ENCODE measurements at regions not wholly inside any gene's neighbourhood (a gene's known extent, or its start where the extent isn't known, plus 50 kb on each side); places are given as distances from the start of the nearest gene placed in this dataset.
A peak's percentile ranks its signal among the peaks of the same experiment; 100 is the strongest.

DNA sequence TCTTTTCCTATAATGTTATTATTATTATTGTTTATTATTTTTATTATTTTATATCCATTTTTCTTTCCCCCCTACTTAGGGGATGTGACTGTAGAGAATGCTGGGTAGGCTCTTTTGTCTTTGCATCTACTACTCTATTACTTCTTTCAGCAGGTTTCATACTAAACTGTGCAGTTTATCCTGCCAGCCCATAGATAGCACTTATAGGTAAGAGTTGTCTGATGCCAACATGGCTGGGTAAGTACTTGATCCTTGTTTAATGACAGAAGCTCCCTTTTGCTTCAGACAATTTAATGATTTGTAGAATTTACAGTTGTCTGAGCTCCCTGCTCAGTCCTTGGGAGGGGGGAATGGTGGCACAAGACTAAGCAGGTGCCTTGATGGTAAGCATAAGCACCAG lies 262.9 kb upstream of the CDH2 start:
- ATAC-seq (no peak; the same call in 2 of the 3 replicates), DNase-seq (ENCODE audit: low spot score) (no peak), FAIRE-seq (no peak)
- Histone ChIP-seq H3K4me3 (replicated peaks in 1 of 3; ENCODE audit: insufficient read depth in 1 of 3, low read depth in 2 of 3, low read length in 3 of 3) (no peak overlapping the region), H3K36me3 (replicated peaks in 1 of 2; ENCODE audit: control insufficient read depth in 1 of 2, insufficient read depth in 2 of 2, low read length in 2 of 2) (no peaks in the 10 kb centered on the region), H3K27me3 (ENCODE audit: control insufficient read depth in 1 of 2, insufficient read depth in 2 of 2, low read length in 2 of 2) (no peaks in the 10 kb centered on the region), H3K79me2 (ENCODE audit: insufficient read depth, low read length) (no peaks in the 10 kb centered on the region), H3K9me3 (ENCODE audit: low read length) (no peaks in the 10 kb centered on the region), H3K27ac (ENCODE audit: extremely low read length, insufficient read depth, low read length) (no peak overlapping the region), H2AFZ (ENCODE audit: low read length) (no peak overlapping the region), H3K4me2 (ENCODE audit: low read depth, low read length) (no peak overlapping the region), H3K9ac (ENCODE audit: insufficient read depth, low read depth, low read length) (no peak overlapping the region), H4K20me1 (ENCODE audit: insufficient read depth, low read length) (no peaks in the 10 kb centered on the region), H3K4me1 (ENCODE audit: insufficient read depth, low read length) (no peaks in the 10 kb centered on the region)
- intact Hi-C loops (cut with micrococcal nuclease; ENCODE audit: unreplicated experiment) = no loop called here
- no TSS peak for BruUV-seq (replicated peaks)
- CTCF ChIA-PET (ENCODE audit: low intra/inter-chr PET ratio, low total read pairs) = no interaction called here
- POLR2A ChIA-PET = no interaction called here
- TF ChIP-seq ZNF143 (CRISPR knock-in tag; IDR thresholded peaks at IDR 0.05) (no peak), PRMT3 (CRISPR knock-in tag; IDR thresholded peaks at IDR 0.05; ENCODE audit: borderline replicate concordance, low read depth) (no peak), ZNF234 (CRISPR knock-in tag; conservative IDR thresholded peaks at IDR 0.05) (no peak)
- in situ Hi-C loops (cut with HindIII; ENCODE audit: extremely low pct_ligation_motif_present, low pct_unique_long_range_greater_than_20kb) = no loop called here

DNA sequence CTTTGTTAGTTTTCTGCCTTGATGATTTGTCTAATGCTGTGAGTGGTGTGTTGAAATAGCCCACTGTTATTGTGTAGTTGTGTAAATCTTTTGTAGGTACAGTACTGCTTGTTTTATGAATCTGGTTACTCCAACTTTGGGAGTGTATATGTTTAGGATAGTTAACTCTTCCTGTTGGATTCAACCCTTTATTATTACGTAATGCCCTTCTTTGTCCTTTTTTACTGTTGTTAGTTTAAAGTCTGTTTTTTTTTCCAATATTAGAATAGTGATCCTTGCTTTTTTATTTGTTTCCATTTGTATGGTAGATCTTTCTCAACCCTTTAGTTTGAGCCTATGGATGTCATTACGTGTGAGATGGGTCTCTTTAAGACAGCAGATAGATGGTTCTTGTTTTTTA lies 261.5 kb upstream of the CDH2 start:
- intact Hi-C loops (cut with micrococcal nuclease; ENCODE audit: unreplicated experiment) = no loop called here
- H3K4me3 ChIP-seq (replicated peaks in 1 of 3; ENCODE audit: insufficient read depth in 1 of 3, low read depth in 2 of 3, low read length in 3 of 3) = no peak overlapping the region
- WGBS (ENCODE audit: low lambda C conversion rate) = 0% methylated on average over 2 of the region's 2 CpGs

More for the DNA sequence above, 261.5 kb upstream of the CDH2 start:
- in situ Hi-C loops (cut with HindIII; ENCODE audit: extremely low pct_ligation_motif_present, low pct_unique_long_range_greater_than_20kb) = no loop called here
- Histone ChIP-seq H3K36me3 (replicated peaks in 1 of 2; ENCODE audit: control insufficient read depth in 1 of 2, insufficient read depth in 2 of 2, low read length in 2 of 2) (no peaks in the 10 kb centered on the region), H3K4me1 (ENCODE audit: insufficient read depth, low read length) (no peaks in the 10 kb centered on the region), H3K27me3 (ENCODE audit: control insufficient read depth in 1 of 2, insufficient read depth in 2 of 2, low read length in 2 of 2) (no peaks in the 10 kb centered on the region), H4K20me1 (ENCODE audit: insufficient read depth, low read length) (no peaks in the 10 kb centered on the region), H3K4me2 (ENCODE audit: low read depth, low read length) (no peak overlapping the region), H3K9ac (ENCODE audit: insufficient read depth, low read depth, low read length) (no peak overlapping the region), H3K27ac (ENCODE audit: extremely low read length, insufficient read depth, low read length) (no peak overlapping the region), H3K9me3 (ENCODE audit: low read length) (no peaks in the 10 kb centered on the region), H3K79me2 (ENCODE audit: insufficient read depth, low read length) (no peaks in the 10 kb centered on the region), H2AFZ (ENCODE audit: low read length) (no peak overlapping the region)
- no peak for FAIRE-seq
- TF ChIP-seq ZNF530 (CRISPR knock-in tag; IDR thresholded peaks at IDR 0.05; ENCODE audit: low read depth) (no peak), HDAC1 (CRISPR knock-in tag; IDR thresholded peaks at IDR 0.05) (no peak), CEBPZ (IDR thresholded peaks at IDR 0.05; ENCODE audit: low read length) (no peak), ZNF124 (CRISPR knock-in tag; IDR thresholded peaks at IDR 0.05) (no peak), ATF7 (IDR thresholded peaks at IDR 0.05) (peak; percentile 63), ATF7 (CRISPR knock-in tag; IDR thresholded peaks at IDR 0.05) (no peak), GATAD2A (CRISPR knock-in tag; IDR thresholded peaks at IDR 0.05) (no peak), KLF13 (CRISPR knock-in tag; IDR thresholded peaks at IDR 0.05) (no peak), CBFB (CRISPR knock-in tag; IDR thresholded peaks at IDR 0.05) (no peak)
- ATAC-seq = no peak
- no TSS peak for BruUV-seq (replicated peaks)
- ChIA-PET CTCF (ENCODE audit: low intra/inter-chr PET ratio, low total read pairs) (no interaction called here), POLR2A (no interaction called here)
- no peak for DNase-seq (ENCODE audit: low spot score)
